SK-N-SH treated with all-trans-retinoic acid at 6 μM for 48 hours (cell line): ENCODE measurements at regions not wholly inside any gene's neighbourhood (a gene's known extent, or its start where the extent isn't known, plus 50 kb on each side); places are given as distances from the start of the nearest gene placed in this dataset.

Experiments
- GLIS3 ChIP-seq: fragments of 250-450 bp; sonication (Bioruptor Pico); IDR thresholded peaks from 2 replicates; pipeline ENCODE4 v1.5.0; 2020; ENCODE audit warnings: mild to moderate bottlenecking, moderate library complexity
- ISL1 ChIP-seq: fragments of 250-450 bp; sonication (Bioruptor Pico); IDR thresholded peaks from 2 replicates; pipeline ENCODE4 v2.1.2; 2022; ENCODE audit warnings: mild to moderate bottlenecking, moderate library complexity
- RARB ChIP-seq: fragments of 250-450 bp; sonication (Bioruptor Pico); IDR thresholded peaks from 2 replicates; pipeline ENCODE4 v1.8.0; 2021; ENCODE audit warnings: mild to moderate bottlenecking, moderate library complexity
- TOX ChIP-seq: fragments of 250-450 bp; sonication (Bioruptor Pico); IDR thresholded peaks from 2 replicates; pipeline ENCODE4 v1.8.0; 2021; ENCODE audit warnings: mild to moderate bottlenecking, moderate library complexity, borderline replicate concordance
- ZFP3 ChIP-seq: fragments of 250-450 bp; sonication (Bioruptor Pico); IDR thresholded peaks from 2 replicates; pipeline ENCODE4 v1.5.0; 2020; ENCODE audit warnings: mild to moderate bottlenecking, moderate library complexity
- ZNF70 ChIP-seq: fragments of 450-650 bp; formaldehyde crosslinking; IDR thresholded peaks from 2 replicates; pipeline ENCODE4 v1.5.0; 2020; ENCODE audit warnings: mild to moderate bottlenecking, moderate library complexity
- TF ChIP-seq, protein P1 (sequence below): fragments of 250-450 bp; sonication (Bioruptor Pico); IDR thresholded peaks from 2 replicates; pipeline ENCODE4 v1.8.0; 2021; ENCODE audit warnings: low read depth, mild to moderate bottlenecking, moderate library complexity, borderline replicate concordance
- TF ChIP-seq, protein P2 (sequence below): fragments of 250-450 bp; sonication (Bioruptor Pico); IDR thresholded peaks from 2 replicates; pipeline ENCODE4 v1.8.0; 2020; ENCODE audit warnings: mild to moderate bottlenecking, moderate library complexity, borderline replicate concordance

DNA sequence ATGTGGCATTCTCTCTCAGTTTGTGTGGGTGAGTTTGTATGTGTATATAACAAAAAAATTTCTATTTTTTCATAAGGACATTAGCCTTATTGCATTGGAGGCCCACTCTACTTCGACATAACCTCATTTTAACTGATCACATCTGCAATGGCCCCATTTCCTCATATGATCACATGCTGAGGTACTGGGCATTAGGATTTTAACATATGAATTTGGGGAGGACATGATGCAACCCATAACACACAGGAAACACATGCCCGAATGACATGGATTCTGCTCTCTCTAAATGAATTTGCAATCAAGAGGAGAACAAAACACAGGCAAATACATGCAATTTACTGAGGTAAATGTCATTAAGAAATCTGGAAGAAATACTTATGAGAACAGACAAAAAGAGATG, 92.1 kb upstream of the COX7C start:
- TF ChIP-seq, protein P1, sequence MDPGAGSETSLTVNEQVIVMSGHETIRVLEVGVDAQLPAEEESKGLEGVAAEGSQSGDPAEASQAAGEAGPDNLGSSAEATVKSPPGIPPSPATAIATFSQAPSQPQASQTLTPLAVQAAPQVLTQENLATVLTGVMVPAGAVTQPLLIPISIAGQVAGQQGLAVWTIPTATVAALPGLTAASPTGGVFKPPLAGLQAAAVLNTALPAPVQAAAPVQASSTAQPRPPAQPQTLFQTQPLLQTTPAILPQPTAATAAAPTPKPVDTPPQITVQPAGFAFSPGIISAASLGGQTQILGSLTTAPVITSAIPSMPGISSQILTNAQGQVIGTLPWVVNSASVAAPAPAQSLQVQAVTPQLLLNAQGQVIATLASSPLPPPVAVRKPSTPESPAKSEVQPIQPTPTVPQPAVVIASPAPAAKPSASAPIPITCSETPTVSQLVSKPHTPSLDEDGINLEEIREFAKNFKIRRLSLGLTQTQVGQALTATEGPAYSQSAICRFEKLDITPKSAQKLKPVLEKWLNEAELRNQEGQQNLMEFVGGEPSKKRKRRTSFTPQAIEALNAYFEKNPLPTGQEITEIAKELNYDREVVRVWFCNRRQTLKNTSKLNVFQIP (CRISPR knock-in tag) = no peak
- TF ChIP-seq ZFP3 (CRISPR knock-in tag) (no peak), TOX (CRISPR knock-in tag) (no peak), ISL1 (CRISPR knock-in tag) (no peak), RARB (CRISPR knock-in tag) (no peak), ZNF70 (CRISPR knock-in tag) (no peak), GLIS3 (CRISPR knock-in tag) (no peak)
- TF ChIP-seq, protein P2, sequence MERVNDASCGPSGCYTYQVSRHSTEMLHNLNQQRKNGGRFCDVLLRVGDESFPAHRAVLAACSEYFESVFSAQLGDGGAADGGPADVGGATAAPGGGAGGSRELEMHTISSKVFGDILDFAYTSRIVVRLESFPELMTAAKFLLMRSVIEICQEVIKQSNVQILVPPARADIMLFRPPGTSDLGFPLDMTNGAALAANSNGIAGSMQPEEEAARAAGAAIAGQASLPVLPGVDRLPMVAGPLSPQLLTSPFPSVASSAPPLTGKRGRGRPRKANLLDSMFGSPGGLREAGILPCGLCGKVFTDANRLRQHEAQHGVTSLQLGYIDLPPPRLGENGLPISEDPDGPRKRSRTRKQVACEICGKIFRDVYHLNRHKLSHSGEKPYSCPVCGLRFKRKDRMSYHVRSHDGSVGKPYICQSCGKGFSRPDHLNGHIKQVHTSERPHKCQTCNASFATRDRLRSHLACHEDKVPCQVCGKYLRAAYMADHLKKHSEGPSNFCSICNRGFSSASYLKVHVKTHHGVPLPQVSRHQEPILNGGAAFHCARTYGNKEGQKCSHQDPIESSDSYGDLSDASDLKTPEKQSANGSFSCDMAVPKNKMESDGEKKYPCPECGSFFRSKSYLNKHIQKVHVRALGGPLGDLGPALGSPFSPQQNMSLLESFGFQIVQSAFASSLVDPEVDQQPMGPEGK (CRISPR knock-in tag) = no peak
